Pancreas (tissue), 10 donors: ENCODE measurements at regions not wholly inside any gene's neighbourhood (a gene's known extent, or its start where the extent isn't known, plus 50 kb on each side); places are given as distances from the start of the nearest gene placed in this dataset.
"Not testable (repeated sequence)": the region's sequence is repeated elsewhere in the genome, so short reads cannot be mapped to it uniquely, and the experiment has no call there.

Experiments used
- ATAC-seq, 4 donors: fragments of 200-7000 bp; cut with Tn5 transposase; one replicate each; pipeline versions ENCODE4 v1.8.0 to v1.9.1; 2020; ENCODE audit warnings: mild to moderate bottlenecking in 4 of 4, moderate library complexity in 4 of 4
- DNase-seq, 6 donors: peaks; one replicate each; pipeline ENCODE4 v3.0.0-alpha.2; 2020
- FAIRE-seq: peaks from 2 replicates; lab custom pipeline; 2012; peaks lifted over from hg19 to GRCh38; lab: Jason Lieb, UNC
- H3K27ac ChIP-seq, 4 donors: fragments of 200-600 bp; sonication (generic); 1 replicate in 3 of 4; 2 replicates in 1 of 4; pipeline versions ENCODE4 v1.5.0 to v1.8.0; 2020
- H3K27me3 ChIP-seq, 4 donors: fragments of 200-600 bp; one replicate each; pipeline ENCODE4 v1.8.0; 2021
- H3K36me3 ChIP-seq, 3 donors: fragments of 200-600 bp; sonication (generic) in 1 of 3; one replicate each; pipeline versions ENCODE4 v1.5.0 to v1.8.0; 2020 to 2021
- H3K4me1 ChIP-seq, 3 donors: fragments of 200-600 bp; one replicate each; pipeline ENCODE4 v1.8.0; 2021
- H3K4me3 ChIP-seq, 4 donors: fragments of 200-600 bp; sonication (generic) in 2 of 4; one replicate each; pipeline versions ENCODE4 v1.5.0 to v1.8.0; 2020 to 2021
- H3K9me3 ChIP-seq, 4 donors: fragments of 200-600 bp; one replicate each; pipeline ENCODE4 v1.8.0; 2021
- CTCF ChIP-seq, 4 donors: fragments of 200-600 bp; sonication (generic) in 3 of 4; IDR thresholded peaks; one replicate each; pipeline versions ENCODE4 v1.5.0 to v1.8.0; 2021; ENCODE audit warnings: antibody characterized with exemption in 4 of 4
- WGBS, 2 donors: extraction: QIAGEN DNeasy Blood & Tissue Kit; methylation state at CpG; one replicate each; pipeline ENCODE4 v1.1.7; 2013; 5-methylcytosine and 5-hydroxymethylcytosine counted together
- intact Hi-C, 3 donors: fragments of 100-400 bp; cut with DNase I; formaldehyde crosslinking; loops; one replicate each; pipeline versions ENCODE4 v1.11.1 to v1.14.2; 2022
- donor health status: healthy with polysubstance abuse.
- donor health status: DM: no; HTN: no; CAD: no; lungs with moderate emphysema.
- donor health status: DM: no; HTN: no; CAD: no.
- donor health status: control.
- donor health status: control.
- donor health status: Bipolar disorder and iron deficiency.
- donor health status: DM: yes; HTN: yes; CAD: no.
- donor health status: DM: no; HTN: no; CAD: no.
- donor health status: DM: no; HTN: no; CAD: no.
- donor health status: DM: yes; HTN: yes; CAD: no.

DNA sequence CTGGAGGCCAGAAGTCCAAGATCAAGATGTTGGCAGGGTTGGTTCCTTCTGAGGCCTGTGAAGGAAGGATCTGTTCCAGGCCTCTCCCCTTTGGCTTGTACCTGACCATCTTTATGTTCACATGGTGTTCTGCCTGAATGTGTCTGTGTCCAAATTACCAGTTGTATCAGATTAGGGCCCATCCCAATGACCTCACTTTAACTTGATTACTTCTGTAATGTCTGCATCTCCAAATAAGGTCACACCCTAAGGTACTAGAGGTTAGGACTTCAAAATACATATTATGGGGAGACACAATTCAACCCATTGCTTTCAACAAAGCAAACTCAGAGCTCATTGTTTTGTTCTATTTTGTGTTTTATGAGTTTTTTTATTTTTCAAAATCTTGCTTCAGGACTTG is 75.7 kb downstream of the TNFAIP3 start:
- DNase-seq (no peak), FAIRE-seq (no peak), ATAC-seq (no peak)
- TF ChIP-seq CTCF (IDR thresholded peaks at IDR 0.05): no peak
- no peaks in the 10 kb centered on the region for H3K27me3 ChIP-seq
- H3K9me3 ChIP-seq: peaks cover 0 to 4% (median 0%) of the 10 kb centered on the region in 4 donors
- intact Hi-C loops: loop anchor here in 1 of 3 donors (10.0 kb wide), 1 partner anchor 78 kb away; the partner anchor contains the start of gene TNFAIP3
- H3K36me3 ChIP-seq: no peaks in the 10 kb centered on the region
- no peak overlapping the region for H3K4me3 ChIP-seq
- no peak overlapping the region for H3K27ac ChIP-seq
- no peaks in the 10 kb centered on the region for H3K4me1 ChIP-seq

- H3K27me3 ChIP-seq, H3K4me3 ChIP-seq, DNase-seq, H3K4me1 ChIP-seq, H3K36me3 ChIP-seq, H3K9me3 ChIP-seq, H3K27ac ChIP-seq, FAIRE-seq: not testable (repeated sequence)
- peak in 1 of 4 donors; percentile 20 for ATAC-seq
- intact Hi-C loops: loop anchor here in 1 of 3 donors (10.0 kb wide), 1 partner anchor 80 kb away; the partner anchor contains the start of gene TNFAIP3
- 44 to 47% methylated on average over 3 of the region's 3 CpGs for WGBS, 2 donors
These were observed 77.3 kb downstream of the TNFAIP3 start for GRCh38 chr6:137944381-137944780.

DNA sequence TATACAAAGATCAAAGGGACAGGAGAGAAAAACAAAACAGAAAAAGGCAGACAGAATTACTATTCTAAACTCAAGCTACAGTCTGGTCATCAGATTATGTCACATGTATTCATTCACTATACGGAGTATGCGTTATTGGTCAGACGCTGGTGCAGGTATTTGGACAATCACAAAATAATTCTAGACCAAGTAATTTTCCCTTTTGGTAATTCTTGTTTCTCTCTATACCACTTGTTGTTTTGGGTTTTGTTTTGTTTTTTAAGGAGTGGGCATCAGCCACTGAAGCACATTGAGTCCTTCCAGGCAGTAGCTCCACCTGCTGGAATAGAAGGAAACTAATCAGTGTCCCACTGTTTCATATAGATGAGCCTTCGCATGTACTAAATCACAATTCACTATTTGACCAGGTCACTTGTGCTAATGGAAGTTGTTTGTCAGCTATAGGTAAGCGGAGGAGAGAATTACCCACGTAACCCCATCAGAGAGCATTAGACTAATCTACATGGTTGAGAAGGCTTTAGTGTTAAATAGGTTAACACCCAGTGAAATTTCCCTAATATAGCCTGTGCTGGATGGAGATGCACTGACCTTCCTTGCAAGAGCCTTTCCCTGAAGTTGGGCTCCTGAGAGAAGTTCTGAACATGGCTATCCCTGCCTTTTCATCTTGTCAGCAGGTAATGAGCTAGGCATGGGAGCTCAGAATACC is 77.9 kb downstream of the TNFAIP3 start:
- peak in 1 of 6 donors; percentile 14 for DNase-seq

DNA sequence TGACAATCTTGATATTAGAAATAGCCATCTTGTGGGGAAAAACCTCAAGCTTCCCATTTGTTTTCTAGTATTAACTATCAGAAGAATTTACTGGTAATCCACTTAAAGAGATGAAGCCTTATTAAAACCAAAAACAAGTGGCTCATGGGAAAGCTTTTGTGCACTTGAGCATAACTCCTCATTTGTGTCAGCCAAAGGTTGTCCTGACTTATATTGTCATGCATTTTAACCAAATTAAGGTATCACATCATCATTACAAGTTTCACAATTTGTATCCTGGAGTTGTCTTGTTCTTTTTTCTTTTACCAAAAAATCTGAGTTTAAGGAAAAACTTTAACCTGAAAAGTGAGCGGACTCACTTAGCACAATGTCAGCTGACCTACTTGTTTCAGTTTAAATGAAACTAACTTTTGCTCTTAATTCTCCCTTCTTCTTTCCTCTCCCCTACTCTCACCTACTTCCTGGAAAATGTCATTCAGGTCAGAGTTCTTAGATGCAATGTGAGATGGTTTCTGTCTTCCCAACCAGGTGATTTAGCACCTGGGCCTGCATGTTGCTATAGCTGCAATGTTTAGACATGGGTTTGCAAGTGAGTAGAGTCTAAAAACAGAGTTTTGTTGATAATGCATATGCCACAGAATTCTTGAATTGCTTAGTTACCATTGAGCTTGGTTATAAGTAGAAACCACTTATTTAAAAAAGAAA is 82.8 kb downstream of the TNFAIP3 start:
- no peaks in the 10 kb centered on the region for H3K36me3 ChIP-seq
- FAIRE-seq: no peak
- no peaks in the 10 kb centered on the region for H3K27me3 ChIP-seq
- no peak for TF ChIP-seq CTCF (IDR thresholded peaks at IDR 0.05)
- no peak for DNase-seq
- H3K4me1 ChIP-seq: no peaks in the 10 kb centered on the region
- no peak overlapping the region for H3K4me3 ChIP-seq
- no peaks in the 10 kb centered on the region for H3K9me3 ChIP-seq
- H3K27ac ChIP-seq: no peak overlapping the region
- intact Hi-C loops: loop anchor here in 1 of 3 donors (5.0 to 10.0 kb wide), 3 partner anchors 85 to 243 kb away; partner anchors contain the start of gene TNFAIP3
- WGBS, 2 donors: 90 to 97% methylated on average over 1 of the region's 1 CpG
- ATAC-seq: peak in 3 of 4 donors; percentile 16 to 71 (median 19)

More for the DNA sequence above, 77.9 kb downstream of the TNFAIP3 start:
- FAIRE-seq (peak; percentile 85), ATAC-seq (peak in 3 of 4 donors; percentile 87 to 94 (median 89))
- Histone ChIP-seq H3K4me1 (no peaks in the 10 kb centered on the region), H3K27ac (no peak overlapping the region), H3K9me3 (no peaks in the 10 kb centered on the region), H3K36me3 (no peaks in the 10 kb centered on the region), H3K4me3 (no peak overlapping the region), H3K27me3 (no peaks in the 10 kb centered on the region)
- TF ChIP-seq CTCF (IDR thresholded peaks at IDR 0.05): peak; percentile 21 to 72 (median 55)
- WGBS, 2 donors: 33 to 34% methylated on average over 6 of the region's 6 CpGs
- intact Hi-C loops: loop anchor here in 1 of 3 donors (5.0 to 10.0 kb wide), 2 partner anchors 80 to 228 kb away; partner anchors contain the start of gene TNFAIP3

- H3K27ac ChIP-seq: no peak overlapping the region
- H3K27me3 ChIP-seq: no peaks in the 10 kb centered on the region
- intact Hi-C loops: loop anchor here in 1 of 3 donors (5.0 kb wide), 1 partner anchor 243 kb away; no protein-coding TSS in a partner anchor
- 70 to 77% methylated on average over 7 of the region's 7 CpGs for WGBS, 2 donors
- no peak for ATAC-seq
- FAIRE-seq: no peak
- no peak for TF ChIP-seq CTCF (IDR thresholded peaks at IDR 0.05)
- no peak overlapping the region for H3K4me3 ChIP-seq
- no peaks in the 10 kb centered on the region for H3K36me3 ChIP-seq
- no peaks in the 10 kb centered on the region for H3K9me3 ChIP-seq
- no peak for DNase-seq
- H3K4me1 ChIP-seq: no peaks in the 10 kb centered on the region
These were observed 83.5 kb downstream of the TNFAIP3 start for GRCh38 chr6:137950581-137950980.
